ENCODE measurements at regions not wholly inside any gene's neighbourhood (a gene's known extent, or its start where the extent isn't known, plus 50 kb on each side); places are given as distances from the start of the nearest gene placed in this dataset.

GRCh38 chr22:22180738-22181285, 63.8 kb upstream of the VPREB1 start:
- Histone ChIP-seq H3K27ac (no peak overlapping the region), H3K9me3 (no peaks in the 10 kb centered on the region), H3K27me3 (peaks cover 0 to 31% (median 3%) of the 10 kb centered on the region in 3 donors), H3K4me1 (no peaks in the 10 kb centered on the region), H3K36me3 (no peaks in the 10 kb centered on the region), H3K4me3 (no peak overlapping the region)
- intact Hi-C loops (cut with DNase I) = no loop called here
- TF ChIP-seq EP300 (IDR thresholded peaks at IDR 0.05) (no peak), POLR2AphosphoS5 (IDR thresholded peaks at IDR 0.05) (no peak), CTCF (IDR thresholded peaks at IDR 0.05) (no peak), POLR2A (IDR thresholded peaks at IDR 0.05) (no peak)
- 83 to 85% methylated on average over 5 of the region's 5 CpGs for WGBS, 2 donors
- DNase-seq = no peak

- intact Hi-C loops (cut with DNase I) = no loop called here
- H3K36me3 ChIP-seq = no peaks in the 10 kb centered on the region
- H3K4me3 ChIP-seq = no peak overlapping the region
- TF ChIP-seq POLR2A (IDR thresholded peaks at IDR 0.05) = no peak
- TF ChIP-seq CTCF (IDR thresholded peaks at IDR 0.05) = no peak
- TF ChIP-seq EP300 (IDR thresholded peaks at IDR 0.05) = no peak
- no peak for TF ChIP-seq POLR2AphosphoS5 (IDR thresholded peaks at IDR 0.05)
- H3K27ac ChIP-seq = no peak overlapping the region
- no peak for DNase-seq
- no peaks in the 10 kb centered on the region for H3K4me1 ChIP-seq
- peaks cover 0 to 31% (median 3%) of the 10 kb centered on the region in 3 donors for H3K27me3 ChIP-seq
- WGBS, 2 donors = 83 to 85% methylated on average over 3 of the region's 3 CpGs
- H3K9me3 ChIP-seq = no peaks in the 10 kb centered on the region
Observed at GRCh38 chr22:22179858-22180257, 64.7 kb upstream of the VPREB1 start.

- no peak for DNase-seq
- Histone ChIP-seq H3K27me3 (peaks cover 0 to 29% (median 3%) of the 10 kb centered on the region in 3 donors), H3K4me3 (no peak overlapping the region), H3K36me3 (no peaks in the 10 kb centered on the region), H3K4me1 (no peaks in the 10 kb centered on the region), H3K9me3 (no peaks in the 10 kb centered on the region), H3K27ac (no peak overlapping the region)
- TF ChIP-seq POLR2AphosphoS5 (IDR thresholded peaks at IDR 0.05) (no peak), POLR2A (IDR thresholded peaks at IDR 0.05) (no peak), CTCF (IDR thresholded peaks at IDR 0.05) (no peak), EP300 (IDR thresholded peaks at IDR 0.05) (no peak)
- intact Hi-C loops (cut with DNase I) = no loop called here
- 82 to 83% methylated on average over 2 of the region's 2 CpGs for WGBS, 2 donors
Observed at GRCh38 chr22:22178992-22179391, 65.6 kb upstream of the VPREB1 start.

GRCh38 chr22:22178355-22178965, 66.1 kb upstream of the VPREB1 start:
- WGBS, 2 donors = 76 to 81% methylated on average over 2 of the region's 2 CpGs
- no peaks in the 10 kb centered on the region for H3K4me1 ChIP-seq
- no peaks in the 10 kb centered on the region for H3K9me3 ChIP-seq
- no peak for DNase-seq
- no peak overlapping the region for H3K27ac ChIP-seq
- H3K4me3 ChIP-seq = no peak overlapping the region
- H3K27me3 ChIP-seq = peaks cover 0 to 24% (median 0%) of the 10 kb centered on the region in 3 donors
- TF ChIP-seq POLR2A (IDR thresholded peaks at IDR 0.05) (no peak), POLR2AphosphoS5 (IDR thresholded peaks at IDR 0.05) (no peak), CTCF (IDR thresholded peaks at IDR 0.05) (no peak), EP300 (IDR thresholded peaks at IDR 0.05) (no peak)
- intact Hi-C loops (cut with DNase I) = no loop called here
- H3K36me3 ChIP-seq = no peaks in the 10 kb centered on the region

All from sigmoid colon (tissue), 6 donors.